ACC112 (cell line): ENCODE measurements at regions not wholly inside any gene's neighbourhood (a gene's known extent, or its start where the extent isn't known, plus 50 kb on each side); places are given as distances from the start of the nearest gene placed in this dataset.
"Not testable (repeated sequence)": the region's sequence is repeated elsewhere in the genome, so short reads cannot be mapped to it uniquely, and the experiment has no call there.

Experiments used
- H2AFZ ChIP-seq: fragments of 200-600 bp; sonication (generic); one replicate; pipeline ENCODE4 v1.6.0; 2017; ENCODE audit warnings: antibody characterized with exemption, low read length; ENCODE audit not compliant: unreplicated experiment
- H3K27ac ChIP-seq: fragments of 200-600 bp; sonication (generic); 2 replicates; pipeline ENCODE4 v1.5.1; 2014; ENCODE audit warnings: low read depth, mild to moderate bottlenecking, antibody characterized with exemption, low read length, moderate library complexity
- H3K27me3 ChIP-seq: fragments of 200-600 bp; sonication (generic); 2 replicates; pipeline ENCODE4 v1.6.1; 2014; ENCODE audit warnings: mild to moderate bottlenecking, antibody characterized with exemption, low read length, moderate library complexity, mixed read lengths; ENCODE audit not compliant: insufficient read depth
- H3K36me3 ChIP-seq: fragments of 200-600 bp; sonication (generic); 2 replicates; pipeline ENCODE4 v1.6.1; 2016; ENCODE audit warnings: mild to moderate bottlenecking, antibody characterized with exemption, low read length, moderate library complexity, mixed read lengths; ENCODE audit not compliant: insufficient read depth
- H3K4me1 ChIP-seq: fragments of 200-600 bp; sonication (generic); one replicate; pipeline ENCODE4 v1.6.1; 2016; ENCODE audit warnings: low read length, mixed read lengths; ENCODE audit not compliant: insufficient read depth, unreplicated experiment, control insufficient read depth
- H3K4me3 ChIP-seq: fragments of 200-600 bp; sonication (generic); 2 replicates; pipeline ENCODE4 v1.5.1; 2014; ENCODE audit warnings: mild to moderate bottlenecking, low read depth, low read length
- H3K79me2 ChIP-seq: fragments of 200-600 bp; sonication (generic); one replicate; pipeline ENCODE4 v1.6.0; 2016; ENCODE audit warnings: low read length; ENCODE audit not compliant: control insufficient read depth, unreplicated experiment, insufficient read depth

GRCh38 chr4:147157860-147158701, 212.4 kb upstream of the TTC29 start:
- peak overlapping the region; percentile 77 for H2AFZ ChIP-seq
- no peaks in the 10 kb centered on the region for H3K79me2 ChIP-seq
- H3K27me3 ChIP-seq, result no peaks in the 10 kb centered on the region
- H3K4me3 ChIP-seq, result peak overlapping the region; percentile 77
- H3K4me1 ChIP-seq, result no peaks in the 10 kb centered on the region
- no peak overlapping the region for H3K27ac ChIP-seq
- no peaks in the 10 kb centered on the region for H3K36me3 ChIP-seq

DNA sequence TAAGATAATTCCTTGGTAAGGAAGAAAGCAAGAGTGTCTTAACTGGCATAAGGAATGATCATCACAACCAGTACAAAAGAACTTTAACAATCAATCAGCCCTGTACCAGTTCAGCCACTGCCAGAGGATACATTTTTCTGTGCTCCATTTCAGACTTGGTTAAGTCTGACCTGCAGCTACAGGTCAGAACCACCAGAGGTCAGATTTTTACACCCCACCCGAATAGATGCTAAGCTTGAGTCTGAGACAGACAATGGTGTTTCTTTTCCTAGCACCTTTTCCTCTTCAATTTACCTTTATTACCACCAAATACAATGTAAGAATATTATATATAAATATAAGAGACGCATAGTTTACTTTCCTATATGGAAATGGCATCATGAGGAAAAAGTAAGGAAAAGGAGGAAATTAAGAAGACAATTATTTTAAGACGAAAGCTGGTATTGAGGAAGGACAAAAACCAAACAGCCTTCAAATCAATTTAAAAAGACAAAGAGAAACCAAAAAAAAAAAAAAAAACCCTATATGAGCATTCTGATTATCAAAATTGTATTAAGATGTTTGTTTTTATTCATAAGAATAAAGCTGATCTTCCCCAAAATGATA, 215.3 kb upstream of the TTC29 start:
- H3K27ac ChIP-seq, result no peak overlapping the region
- no peaks in the 10 kb centered on the region for H3K4me1 ChIP-seq
- no peaks in the 10 kb centered on the region for H3K27me3 ChIP-seq
- no peak overlapping the region for H3K4me3 ChIP-seq
- no peaks in the 10 kb centered on the region for H3K36me3 ChIP-seq
- H3K79me2 ChIP-seq, result no peaks in the 10 kb centered on the region
- no peak overlapping the region for H2AFZ ChIP-seq

DNA sequence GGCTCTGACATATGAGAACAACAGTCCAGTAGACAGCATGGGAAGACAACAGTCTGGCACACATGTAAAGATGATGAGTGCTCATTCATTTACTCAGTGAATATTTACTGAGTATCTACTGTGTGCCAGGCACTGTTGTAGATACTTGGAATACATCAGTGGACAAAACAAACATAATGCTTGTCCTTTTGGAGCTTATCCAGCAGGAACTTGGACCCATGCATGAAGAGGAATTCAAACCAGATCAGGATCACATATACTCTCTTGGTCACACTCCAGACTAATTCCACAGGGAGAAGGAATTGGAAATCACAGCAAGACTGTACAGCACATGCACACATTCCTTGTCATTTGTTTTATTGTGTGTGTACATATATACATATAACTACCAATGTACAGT, 217.6 kb upstream of the TTC29 start:
- H3K27me3 ChIP-seq, result no peaks in the 10 kb centered on the region
- H3K4me1 ChIP-seq, result no peaks in the 10 kb centered on the region
- H3K79me2 ChIP-seq, result no peaks in the 10 kb centered on the region
- no peak overlapping the region for H3K4me3 ChIP-seq
- H3K36me3 ChIP-seq, result no peaks in the 10 kb centered on the region
- no peak overlapping the region for H3K27ac ChIP-seq
- no peak overlapping the region for H2AFZ ChIP-seq

DNA sequence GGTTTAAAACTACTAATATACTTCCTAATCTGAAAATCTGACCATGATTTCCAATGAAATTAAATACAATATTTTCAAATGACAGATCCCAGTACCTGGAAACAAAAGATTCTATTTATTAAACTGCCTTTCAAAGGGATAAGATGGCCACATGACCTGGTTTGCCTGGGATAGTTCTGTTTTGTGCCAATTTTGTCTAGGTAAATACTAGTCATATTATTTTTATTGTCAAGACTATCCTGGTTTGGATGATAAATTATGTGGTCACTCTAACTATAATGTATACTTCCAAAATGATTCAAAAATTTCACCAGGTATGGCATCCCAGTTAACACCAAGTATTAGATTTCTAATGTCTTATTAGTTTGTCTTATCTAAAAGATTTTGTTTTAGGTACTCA, 222.5 kb upstream of the TTC29 start:
- H3K79me2 ChIP-seq, H3K27me3 ChIP-seq, H3K4me3 ChIP-seq, H3K4me1 ChIP-seq, H3K27ac ChIP-seq, H3K36me3 ChIP-seq, H2AFZ ChIP-seq: not testable (repeated sequence)

DNA sequence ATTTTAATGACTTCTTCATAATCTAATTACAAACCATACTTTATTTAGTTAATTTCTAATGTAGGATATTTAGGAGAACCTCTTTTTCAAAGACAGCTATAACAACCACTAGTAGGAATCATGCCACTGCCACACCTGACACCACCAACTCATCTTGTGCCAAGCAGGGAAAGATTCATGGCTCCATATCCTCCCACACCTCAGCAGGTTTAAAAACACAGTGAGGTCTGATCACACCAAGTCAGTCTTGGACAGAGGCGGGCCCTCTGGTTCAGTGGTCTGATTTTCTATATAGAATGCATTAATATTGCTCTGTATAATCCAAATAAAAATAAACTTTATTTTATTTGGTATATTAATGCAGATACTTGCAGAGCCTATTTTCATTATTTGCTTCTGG, 227.7 kb upstream of the TTC29 start:
- Histone ChIP-seq H3K4me1 (no peaks in the 10 kb centered on the region), H3K4me3 (no peak overlapping the region), H3K27me3 (no peaks in the 10 kb centered on the region), H2AFZ (no peak overlapping the region), H3K79me2 (no peaks in the 10 kb centered on the region), H3K27ac (no peak overlapping the region), H3K36me3 (no peaks in the 10 kb centered on the region)

GRCh38 chr4:147173797-147174432, 228.3 kb upstream of the TTC29 start:
- no peaks in the 10 kb centered on the region for H3K79me2 ChIP-seq
- no peak overlapping the region for H3K27ac ChIP-seq
- H2AFZ ChIP-seq, result no peak overlapping the region
- H3K36me3 ChIP-seq, result no peaks in the 10 kb centered on the region
- H3K27me3 ChIP-seq, result no peaks in the 10 kb centered on the region
- no peaks in the 10 kb centered on the region for H3K4me1 ChIP-seq
- H3K4me3 ChIP-seq, result no peak overlapping the region

GRCh38 chr4:147174591-147174990, 228.9 kb upstream of the TTC29 start:
- no peaks in the 10 kb centered on the region for H3K27me3 ChIP-seq
- H3K36me3 ChIP-seq, result no peaks in the 10 kb centered on the region
- H3K79me2 ChIP-seq, result no peaks in the 10 kb centered on the region
- H2AFZ ChIP-seq, result no peak overlapping the region
- no peaks in the 10 kb centered on the region for H3K4me1 ChIP-seq
- no peak overlapping the region for H3K27ac ChIP-seq
- H3K4me3 ChIP-seq, result no peak overlapping the region

GRCh38 chr4:147175460-147176025, 229.9 kb upstream of the TTC29 start:
- H3K27ac ChIP-seq, result no peak overlapping the region
- H2AFZ ChIP-seq, result no peak overlapping the region
- no peak overlapping the region for H3K4me3 ChIP-seq
- H3K36me3 ChIP-seq, result no peaks in the 10 kb centered on the region
- H3K79me2 ChIP-seq, result no peaks in the 10 kb centered on the region
- no peaks in the 10 kb centered on the region for H3K4me1 ChIP-seq
- H3K27me3 ChIP-seq, result no peaks in the 10 kb centered on the region

GRCh38 chr4:147182041-147182440, 236.4 kb upstream of the TTC29 start:
- no peak overlapping the region for H2AFZ ChIP-seq
- H3K79me2 ChIP-seq, result no peaks in the 10 kb centered on the region
- no peak overlapping the region for H3K4me3 ChIP-seq
- no peaks in the 10 kb centered on the region for H3K27me3 ChIP-seq
- peaks cover 3% of the 10 kb centered on the region for H3K4me1 ChIP-seq
- no peaks in the 10 kb centered on the region for H3K36me3 ChIP-seq
- H3K27ac ChIP-seq, result no peak overlapping the region

- Histone ChIP-seq H3K36me3 (no peaks in the 10 kb centered on the region), H3K4me1 (peaks cover 9% of the 10 kb centered on the region), H3K27ac (no peak overlapping the region), H2AFZ (no peak overlapping the region), H3K79me2 (no peaks in the 10 kb centered on the region), H3K27me3 (no peaks in the 10 kb centered on the region), H3K4me3 (no peak overlapping the region)
These were observed 247.0 kb upstream of the TTC29 start for GRCh38 chr4:147192679-147193078.
